ENCODE measurements at regions not wholly inside any gene's neighbourhood (a gene's known extent, or its start where the extent isn't known, plus 50 kb on each side); places are given as distances from the start of the nearest gene placed in this dataset.

GRCh38 chr3:16051691-16052090, 122.8 kb upstream of the GALNT15 start:
- DNase-seq (no peak), ATAC-seq (no peak)
- TF ChIP-seq CTCF (IDR thresholded peaks at IDR 0.05), result no peak
- intact Hi-C loops (cut with DNase I), result no loop called here
- H3K4me3 ChIP-seq, result no peak overlapping the region
- H3K27me3 ChIP-seq (ENCODE audit: low read depth), result no peaks in the 10 kb centered on the region
- H3K27ac ChIP-seq, result peak overlapping the region; percentile 65
- no peaks in the 10 kb centered on the region for H3K9me3 ChIP-seq
- no peaks in the 10 kb centered on the region for H3K36me3 ChIP-seq
- H3K4me1 ChIP-seq, result peaks cover 33% of the 10 kb centered on the region

GRCh38 chr3:16052964-16053363, 121.5 kb upstream of the GALNT15 start:
- peaks cover 33% of the 10 kb centered on the region for H3K4me1 ChIP-seq
- no peaks in the 10 kb centered on the region for H3K27me3 ChIP-seq (ENCODE audit: low read depth)
- DNase-seq, result no peak
- no peak for ATAC-seq
- no peak overlapping the region for H3K27ac ChIP-seq
- no peaks in the 10 kb centered on the region for H3K9me3 ChIP-seq
- intact Hi-C loops (cut with DNase I), result no loop called here
- no peaks in the 10 kb centered on the region for H3K36me3 ChIP-seq
- no peak for TF ChIP-seq CTCF (IDR thresholded peaks at IDR 0.05)
- no peak overlapping the region for H3K4me3 ChIP-seq

- H3K4me3 ChIP-seq, result no peak overlapping the region
- no peak overlapping the region for H3K27ac ChIP-seq
- H3K36me3 ChIP-seq, result no peaks in the 10 kb centered on the region
- no peak for TF ChIP-seq CTCF (IDR thresholded peaks at IDR 0.05)
- H3K9me3 ChIP-seq, result no peaks in the 10 kb centered on the region
- ATAC-seq (no peak), DNase-seq (no peak)
- intact Hi-C loops (cut with DNase I), result no loop called here
- no peaks in the 10 kb centered on the region for H3K27me3 ChIP-seq (ENCODE audit: low read depth)
- peaks cover 35% of the 10 kb centered on the region for H3K4me1 ChIP-seq
Measured at GRCh38 chr3:16053794-16054193, 120.7 kb upstream of the GALNT15 start.

GRCh38 chr3:16055606-16056211, 118.8 kb upstream of the GALNT15 start:
- H3K27ac ChIP-seq, result peak overlapping the region; percentile 66
- no peaks in the 10 kb centered on the region for H3K9me3 ChIP-seq
- H3K36me3 ChIP-seq, result no peaks in the 10 kb centered on the region
- intact Hi-C loops (cut with DNase I), result no loop called here
- TF ChIP-seq CTCF (IDR thresholded peaks at IDR 0.05), result no peak
- no peaks in the 10 kb centered on the region for H3K27me3 ChIP-seq (ENCODE audit: low read depth)
- no peak overlapping the region for H3K4me3 ChIP-seq
- ATAC-seq (peak; percentile 49 to 59), DNase-seq (no peak)
- peaks cover 39% of the 10 kb centered on the region for H3K4me1 ChIP-seq

GRCh38 chr3:16056217-16056616, 118.3 kb upstream of the GALNT15 start:
- DNase-seq, result no peak
- H3K36me3 ChIP-seq, result no peaks in the 10 kb centered on the region
- H3K27me3 ChIP-seq (ENCODE audit: low read depth), result no peaks in the 10 kb centered on the region
- H3K27ac ChIP-seq, result peak overlapping the region; percentile 66
- H3K4me3 ChIP-seq, result no peak overlapping the region
- no peaks in the 10 kb centered on the region for H3K9me3 ChIP-seq
- intact Hi-C loops (cut with DNase I), result no loop called here
- TF ChIP-seq CTCF (IDR thresholded peaks at IDR 0.05), result no peak
- peaks cover 39% of the 10 kb centered on the region for H3K4me1 ChIP-seq
- peak; percentile 58 to 67 for ATAC-seq

Measured in lower lobe of right lung (tissue), 2 donors.